ENCODE measurements at regions not wholly inside any gene's neighbourhood (a gene's known extent, or its start where the extent isn't known, plus 50 kb on each side); places are given as distances from the start of the nearest gene placed in this dataset. TPM values are rescaled to one million over a fixed set of nuclear protein-coding genes. Genes with fewer than 3 reads are reported as not detected.

DNA sequence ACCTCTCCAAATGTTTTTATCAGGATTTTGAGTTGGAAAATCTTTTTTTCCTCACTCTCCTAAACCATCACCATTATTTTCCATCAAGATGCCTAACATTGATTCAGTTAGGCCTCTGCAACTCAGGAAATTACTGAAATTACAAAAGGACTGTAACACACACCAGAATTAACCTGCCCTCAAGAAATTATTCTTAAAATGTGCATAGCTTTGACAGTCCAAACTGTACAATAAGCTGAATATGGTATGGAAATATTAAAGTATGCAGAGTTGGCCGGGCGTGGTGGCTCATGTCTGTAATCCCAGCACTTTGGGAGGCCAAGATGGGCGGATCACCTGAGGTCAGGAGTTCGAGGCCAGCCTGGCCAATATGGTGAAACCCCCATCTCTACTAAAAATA lies 50.2 kb upstream of the PHLPP1 start (continued):
- TF ChIP-seq, protein P1, sequence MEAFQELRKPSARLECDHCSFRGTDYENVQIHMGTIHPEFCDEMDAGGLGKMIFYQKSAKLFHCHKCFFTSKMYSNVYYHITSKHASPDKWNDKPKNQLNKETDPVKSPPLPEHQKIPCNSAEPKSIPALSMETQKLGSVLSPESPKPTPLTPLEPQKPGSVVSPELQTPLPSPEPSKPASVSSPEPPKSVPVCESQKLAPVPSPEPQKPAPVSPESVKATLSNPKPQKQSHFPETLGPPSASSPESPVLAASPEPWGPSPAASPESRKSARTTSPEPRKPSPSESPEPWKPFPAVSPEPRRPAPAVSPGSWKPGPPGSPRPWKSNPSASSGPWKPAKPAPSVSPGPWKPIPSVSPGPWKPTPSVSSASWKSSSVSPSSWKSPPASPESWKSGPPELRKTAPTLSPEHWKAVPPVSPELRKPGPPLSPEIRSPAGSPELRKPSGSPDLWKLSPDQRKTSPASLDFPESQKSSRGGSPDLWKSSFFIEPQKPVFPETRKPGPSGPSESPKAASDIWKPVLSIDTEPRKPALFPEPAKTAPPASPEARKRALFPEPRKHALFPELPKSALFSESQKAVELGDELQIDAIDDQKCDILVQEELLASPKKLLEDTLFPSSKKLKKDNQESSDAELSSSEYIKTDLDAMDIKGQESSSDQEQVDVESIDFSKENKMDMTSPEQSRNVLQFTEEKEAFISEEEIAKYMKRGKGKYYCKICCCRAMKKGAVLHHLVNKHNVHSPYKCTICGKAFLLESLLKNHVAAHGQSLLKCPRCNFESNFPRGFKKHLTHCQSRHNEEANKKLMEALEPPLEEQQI (IDR thresholded peaks at IDR 0.05) = no peak
- TF ChIP-seq RFX5 (IDR thresholded peaks at IDR 0.05; ENCODE audit: low read depth, low read length) (no peak), ZNF165 (CRISPR knock-in tag; IDR thresholded peaks at IDR 0.05; ENCODE audit: borderline replicate concordance) (no peak), MAFK (IDR thresholded peaks at IDR 0.05; ENCODE audit: low read length) (no peak), YY1 (IDR thresholded peaks at IDR 0.05; ENCODE audit: borderline replicate concordance in 1 of 3, control insufficient read depth in 1 of 3, extremely low read depth in 1 of 3, insufficient read depth in 3 of 3, insufficient read length in 1 of 3, insufficient replicate concordance in 2 of 3, low read depth in 1 of 3, low read length in 2 of 3) (no peak), GATAD2A (IDR thresholded peaks at IDR 0.05) (no peak)

Small RNA genes lying in the stretch of these regions (small RNA-seq; reads per million reads assigned to genes)
- gene RN7SL705P = not detected

All from K562 (cell line).